ENCODE measurements at regions not wholly inside any gene's neighbourhood (a gene's known extent, or its start where the extent isn't known, plus 50 kb on each side); places are given as distances from the start of the nearest gene placed in this dataset.
"Not testable (repeated sequence)": the region's sequence is repeated elsewhere in the genome, so short reads cannot be mapped to it uniquely, and the experiment has no call there.

- H3K4me1 Mint-ChIP-seq (ENCODE audit: low read depth); H3K27me3 Mint-ChIP-seq; H3K27ac Mint-ChIP-seq; CTCF ChIA-PET; ATAC-seq; H3K4me3 Mint-ChIP-seq; H3K36me3 Mint-ChIP-seq (ENCODE audit: low read depth); H3K9me3 Mint-ChIP-seq; DNase-seq; intact Hi-C loops (cut with micrococcal nuclease); POLR2A ChIA-PET: not testable (repeated sequence)
Observed at GRCh38 chr2:156254637-156255067, 77.9 kb downstream of the NR4A2 start.

- ATAC-seq, result no peak
- no peak for DNase-seq
- H3K9me3 Mint-ChIP-seq, result no peaks in the 10 kb centered on the region
- no peak for TF ChIP-seq CTCF (IDR thresholded peaks at IDR 0.05)
- no peaks in the 10 kb centered on the region for H3K36me3 Mint-ChIP-seq (ENCODE audit: low read depth)
- intact Hi-C loops (cut with micrococcal nuclease), result no loop called here
- POLR2A ChIA-PET, result no interaction called here
- H3K4me3 Mint-ChIP-seq, result no peak overlapping the region
- no peaks in the 10 kb centered on the region for H3K4me1 Mint-ChIP-seq (ENCODE audit: low read depth)
- CTCF ChIA-PET, result no interaction called here
- no peak overlapping the region for H3K27ac Mint-ChIP-seq
- H3K27me3 Mint-ChIP-seq, result peaks cover 5% of the 10 kb centered on the region
Observed at GRCh38 chr2:156253765-156254164, 78.8 kb downstream of the NR4A2 start.

- Mint-ChIP-seq H3K27me3 (peaks cover 8% of the 10 kb centered on the region), H3K27ac (no peak overlapping the region), H3K4me3 (no peak overlapping the region), H3K9me3 (no peaks in the 10 kb centered on the region), H3K4me1 (ENCODE audit: low read depth) (no peaks in the 10 kb centered on the region), H3K36me3 (ENCODE audit: low read depth) (no peaks in the 10 kb centered on the region)
- no peak for TF ChIP-seq CTCF (IDR thresholded peaks at IDR 0.05)
- no peak for ATAC-seq
- ChIA-PET CTCF (no interaction called here), POLR2A (no interaction called here)
- no peak for DNase-seq
- intact Hi-C loops (cut with micrococcal nuclease), result no loop called here
Observed at GRCh38 chr2:156242874-156243273, 89.6 kb downstream of the NR4A2 start.

- Mint-ChIP-seq H3K9me3 (peaks cover 2% of the 10 kb centered on the region), H3K4me1 (ENCODE audit: low read depth) (no peaks in the 10 kb centered on the region), H3K36me3 (ENCODE audit: low read depth) (no peaks in the 10 kb centered on the region), H3K27ac (no peak overlapping the region), H3K4me3 (no peak overlapping the region), H3K27me3 (peaks cover 5% of the 10 kb centered on the region)
- CTCF ChIA-PET, result no interaction called here
- DNase-seq, result no peak
- POLR2A ChIA-PET, result no interaction called here
- no peak for ATAC-seq
- no peak for TF ChIP-seq CTCF (IDR thresholded peaks at IDR 0.05)
- intact Hi-C loops (cut with micrococcal nuclease), result no loop called here
Observed at GRCh38 chr2:156237558-156237957, 95.0 kb downstream of the NR4A2 start.

- Mint-ChIP-seq H3K27ac (no peak overlapping the region), H3K4me3 (no peak overlapping the region), H3K9me3 (peaks cover 9% of the 10 kb centered on the region), H3K4me1 (ENCODE audit: low read depth) (no peaks in the 10 kb centered on the region), H3K27me3 (peaks cover 9% of the 10 kb centered on the region), H3K36me3 (ENCODE audit: low read depth) (no peaks in the 10 kb centered on the region)
- no peak for TF ChIP-seq CTCF (IDR thresholded peaks at IDR 0.05)
- ATAC-seq (no peak), DNase-seq (no peak)
- ChIA-PET CTCF (interaction anchor here (1.5 kb wide), 1 partner anchor 18 kb away, joined by 4 read pairs; no protein-coding TSS in a partner anchor), POLR2A (no interaction called here)
- intact Hi-C loops (cut with micrococcal nuclease), result no loop called here
Observed at GRCh38 chr2:156229724-156230362, 102.7 kb downstream of the NR4A2 start.

- POLR2A ChIA-PET; CTCF ChIA-PET; ATAC-seq; H3K4me1 Mint-ChIP-seq (ENCODE audit: low read depth); DNase-seq; H3K27ac Mint-ChIP-seq; intact Hi-C loops (cut with micrococcal nuclease); H3K36me3 Mint-ChIP-seq (ENCODE audit: low read depth); H3K4me3 Mint-ChIP-seq: not testable (repeated sequence)
- H3K27me3 Mint-ChIP-seq, result peaks cover 25% of the 10 kb centered on the region
- peaks cover 26% of the 10 kb centered on the region for H3K9me3 Mint-ChIP-seq
Observed at GRCh38 chr2:156223328-156223727, 109.2 kb downstream of the NR4A2 start.
